Right cardiac atrium (tissue), 5 donors: ENCODE measurements at regions not wholly inside any gene's neighbourhood (a gene's known extent, or its start where the extent isn't known, plus 50 kb on each side); places are given as distances from the start of the nearest gene placed in this dataset.
"Not testable (repeated sequence)": the region's sequence is repeated elsewhere in the genome, so short reads cannot be mapped to it uniquely, and the experiment has no call there.

Experiments
- ATAC-seq, 2 donors: fragments of 200-7000 bp; cut with Tn5 transposase; one replicate each; pipeline versions ENCODE4 v1.8.0 to v1.9.1; 2020; ENCODE audit warnings: moderate library complexity in 2 of 2, mild to moderate bottlenecking in 1 of 2
- DNase-seq, 3 donors: peaks; one replicate each; pipeline ENCODE4 v3.0.0-alpha.2; 2020
- H3K27ac ChIP-seq: one replicate; pipeline ENCODE4 v1.5.1; 2013; ENCODE audit warnings: mild to moderate bottlenecking, low read length, control low read depth, moderate library complexity
- H3K27me3 ChIP-seq: one replicate; pipeline ENCODE4 v1.6.1; 2013; ENCODE audit not compliant: control insufficient read depth, insufficient read depth
- H3K4me1 ChIP-seq: one replicate; pipeline ENCODE4 v1.6.1; 2013; ENCODE audit warnings: low read length; ENCODE audit not compliant: control insufficient read depth, insufficient read depth
- H3K4me3 ChIP-seq: one replicate; pipeline ENCODE4 v1.5.1; 2013; ENCODE audit warnings: low read length, control low read depth
- H3K9me3 ChIP-seq: one replicate; pipeline ENCODE4 v1.6.1; 2013; ENCODE audit warnings: low read length; ENCODE audit not compliant: control insufficient read depth
- WGBS: extraction: QIAGEN DNeasy Blood & Tissue Kit; methylation state at CpG from one replicate; pipeline ENCODE4 v1.1.7; 2013; 5-methylcytosine and 5-hydroxymethylcytosine counted together
- intact Hi-C, 4 donors: fragments of 100-400 bp; cut with DNase I; formaldehyde crosslinking; loops; one replicate each; pipeline versions ENCODE4 v1.11.0 to v1.14.0; 2022 to 2023
- microRNA-seq, 2 donors: library from miRNA; unstranded; fragments of <30 nt; microRNA quantifications; one replicate each; pipeline ENCODE4 v1.2.0, GENCODE V29; 2020 to 2021
- donor health status: healthy with polysubstance abuse.
- donor health status: DM: no; HTN: yes; CAD: no.
- donor health status: DM: no; HTN: no; CAD: no.
- donor health status: DM: no; HTN: yes; CAD: no; lungs with severe emphysema.
- donor health status: DM: yes; HTN: yes; CAD: no.

DNA sequence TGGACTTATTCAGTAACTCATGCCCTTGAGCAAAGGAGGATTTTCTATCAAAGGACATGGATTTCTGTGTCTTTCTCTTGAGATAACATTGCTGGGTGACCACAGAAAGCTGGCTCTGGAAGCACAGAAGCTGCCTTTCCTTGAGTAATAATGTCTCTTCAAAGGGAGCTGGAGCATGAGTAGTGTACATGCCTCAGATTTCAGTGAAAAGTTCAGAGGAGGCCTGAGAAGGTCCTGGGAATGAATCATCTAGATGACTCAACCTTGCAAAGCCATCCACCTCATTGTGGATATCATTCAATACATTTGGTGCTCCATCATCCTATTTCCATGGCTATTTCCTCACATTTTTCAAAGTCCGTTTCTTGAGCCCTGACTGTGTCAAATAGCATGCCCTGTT, 77.6 kb upstream of the OR4M2 start:
- H3K9me3 ChIP-seq, intact Hi-C loops, ATAC-seq, H3K27ac ChIP-seq, DNase-seq, H3K4me1 ChIP-seq, H3K27me3 ChIP-seq, H3K4me3 ChIP-seq: not testable (repeated sequence)
- no CpG with 5 or more reads among the region's 1 CpG for WGBS

DNA sequence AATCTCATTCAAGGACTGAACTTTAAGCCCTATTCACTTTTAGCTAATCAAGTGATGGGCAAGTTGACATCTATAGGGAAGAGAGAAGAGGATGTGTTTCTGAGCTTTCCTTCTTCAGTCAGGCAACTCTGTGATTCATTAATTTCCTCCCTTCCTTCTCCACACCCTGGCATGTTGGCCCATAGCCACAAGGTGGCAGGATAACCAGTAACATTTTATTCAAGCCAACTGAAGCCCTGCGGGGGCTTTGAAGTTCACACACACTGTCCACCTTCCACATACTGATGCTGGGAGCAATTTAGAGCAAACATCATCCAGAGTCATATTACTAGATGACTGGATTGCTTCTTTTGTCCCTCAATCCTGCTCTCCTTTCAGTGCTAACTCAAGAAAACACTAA, 91.2 kb upstream of the OR4M2 start:
- intact Hi-C loops, H3K9me3 ChIP-seq, H3K27ac ChIP-seq, ATAC-seq, H3K4me1 ChIP-seq, H3K4me3 ChIP-seq, DNase-seq, H3K27me3 ChIP-seq: not testable (repeated sequence)
- WGBS, result no CpG with 5 or more reads among the region's 1 CpG

DNA sequence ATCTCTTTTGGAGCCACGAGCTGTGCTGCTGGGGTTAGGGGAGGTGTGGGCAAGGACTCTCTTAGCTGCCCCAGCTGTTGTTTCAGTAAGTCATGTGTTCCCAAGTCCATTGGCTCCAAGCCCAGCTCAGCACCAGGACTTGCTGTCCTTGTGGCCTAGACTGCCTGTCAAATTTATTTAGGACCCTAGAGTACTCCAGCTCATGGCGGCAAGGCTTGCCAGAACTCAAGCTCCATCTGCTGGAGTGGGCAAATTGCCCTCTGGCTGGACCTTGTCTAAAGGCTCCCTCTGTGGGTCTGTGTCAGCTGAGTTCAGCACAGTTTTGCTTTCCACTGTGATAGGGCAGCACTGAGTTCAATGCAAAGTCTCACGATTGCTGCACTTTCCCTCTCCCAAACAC, 96.5 kb upstream of the OR4M2 start:
- peak; percentile 96 to 100 for ATAC-seq

DNA sequence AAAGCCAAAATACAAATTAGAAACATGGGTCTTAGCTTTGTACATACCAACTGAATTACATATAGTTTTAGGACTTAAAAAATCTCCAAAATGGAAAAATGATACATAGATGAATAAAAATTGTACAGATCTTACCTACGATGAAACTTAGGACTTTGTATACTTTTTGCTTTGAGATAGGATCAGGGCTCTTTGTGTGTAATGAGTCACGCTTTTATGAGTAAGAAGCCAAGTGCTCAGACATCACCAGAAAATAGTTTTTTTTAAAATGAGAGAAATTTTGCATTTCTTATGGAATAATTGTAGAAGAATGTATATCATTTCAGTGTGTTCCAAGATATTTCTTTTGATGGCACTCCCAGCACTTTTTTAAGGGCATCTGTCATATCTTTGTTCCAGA, 100.4 kb upstream of the OR4M2 start:
- H3K9me3 ChIP-seq, H3K27ac ChIP-seq, H3K27me3 ChIP-seq, H3K4me3 ChIP-seq, intact Hi-C loops, DNase-seq, ATAC-seq, H3K4me1 ChIP-seq: not testable (repeated sequence)
- no CpG with 5 or more reads among the region's 2 CpGs for WGBS

More for the DNA sequence above, 96.5 kb upstream of the OR4M2 start:
- H3K4me1 ChIP-seq, H3K27ac ChIP-seq, H3K4me3 ChIP-seq, intact Hi-C loops, H3K9me3 ChIP-seq, H3K27me3 ChIP-seq, DNase-seq: not testable (repeated sequence)
- WGBS, result no CpG with 5 or more reads among the region's 3 CpGs

DNA sequence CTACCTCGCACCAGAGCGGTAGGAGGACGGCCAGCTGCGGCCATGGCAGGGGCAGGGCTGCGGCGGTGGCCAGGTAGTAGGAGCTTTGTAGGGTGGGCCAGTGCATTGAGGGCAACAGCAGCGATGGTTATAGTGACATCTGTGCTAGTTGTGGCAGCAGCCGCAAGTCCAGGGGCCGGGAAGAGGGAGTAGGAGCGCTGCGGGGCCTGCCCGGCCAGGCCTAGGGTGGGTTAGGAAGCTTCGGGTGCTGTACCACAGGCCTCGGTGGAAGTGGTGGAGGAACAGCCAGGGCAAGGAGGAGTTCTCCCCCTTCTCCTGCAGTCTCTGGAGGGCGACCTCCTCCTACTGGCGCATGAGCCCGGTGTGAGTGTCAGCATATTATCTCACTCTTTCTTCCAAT, 76.2 kb upstream of the POTEB start:
- peak in 1 of 3 donors; percentile 4 for DNase-seq
- H3K9me3 ChIP-seq, intact Hi-C loops, H3K27ac ChIP-seq, ATAC-seq, H3K4me1 ChIP-seq, H3K27me3 ChIP-seq, H3K4me3 ChIP-seq: not testable (repeated sequence)
- 93% methylated on average over 11 of the region's 17 CpGs for WGBS

DNA sequence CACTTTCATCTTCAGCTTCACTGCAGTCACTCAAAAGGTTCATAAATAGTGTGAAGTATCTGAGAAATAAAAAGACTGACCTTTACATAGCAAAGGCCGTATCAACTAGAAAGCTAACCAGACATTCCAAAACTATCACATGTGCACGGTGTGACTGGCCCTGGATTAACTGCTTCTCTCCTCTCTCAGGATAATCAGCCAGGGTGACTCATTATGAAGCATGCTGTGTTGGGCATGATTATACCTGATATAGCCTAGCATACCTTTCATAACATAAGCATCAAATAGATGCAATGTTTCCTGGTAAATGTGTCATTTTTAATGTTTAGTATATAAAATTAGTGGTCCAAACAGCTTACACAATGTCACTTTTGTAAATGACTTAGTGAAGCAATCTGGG, 62.8 kb upstream of the POTEB start:
- ATAC-seq, H3K27me3 ChIP-seq, H3K4me3 ChIP-seq, H3K9me3 ChIP-seq, H3K4me1 ChIP-seq, DNase-seq, H3K27ac ChIP-seq, intact Hi-C loops: not testable (repeated sequence)
- WGBS, result no CpG with 5 or more reads among the region's 2 CpGs

Small RNA genes in the stretch of these regions (microRNA-seq; reads per million reads assigned to microRNA genes)
- 0 reads per million in 2 donors for gene MIR5701-3
